ELF-1 (cell line): ENCODE measurements at regions not wholly inside any gene's neighbourhood (a gene's known extent, or its start where the extent isn't known, plus 50 kb on each side); places are given as distances from the start of the nearest gene placed in this dataset.
A peak's percentile ranks its signal among the peaks of the same experiment; 100 is the strongest.

ENCODE experiments used
- DNase-seq: peaks from one replicate; pipeline ENCODE4 v3.0.0-alpha.2; 2016; ENCODE audit warnings: low read depth, low spot score

- DNase-seq, result no peak
Observed at GRCh38 chr3:25041871-25042584, 386.0 kb upstream of the RARB start.

- DNase-seq, result no peak
Observed at GRCh38 chr3:25043177-25043576, 384.9 kb upstream of the RARB start.

- no peak for DNase-seq
Observed at GRCh38 chr3:25043749-25044148, 384.3 kb upstream of the RARB start.

- peak; percentile 36 for DNase-seq
Observed at GRCh38 chr3:25044762-25045710, 383.0 kb upstream of the RARB start.

- DNase-seq, result no peak
Observed at GRCh38 chr3:25046911-25047771, 380.9 kb upstream of the RARB start.

- no peak for DNase-seq
Observed at GRCh38 chr3:25049304-25049703, 378.8 kb upstream of the RARB start.

- no peak for DNase-seq
Observed at GRCh38 chr3:25053360-25053759, 374.7 kb upstream of the RARB start.

GRCh38 chr3:25056036-25056755 lies 371.9 kb upstream of the RARB start:
- no peak for DNase-seq

GRCh38 chr3:25056803-25057351 lies 371.2 kb upstream of the RARB start:
- no peak for DNase-seq

- no peak for DNase-seq
Observed at GRCh38 chr3:25057379-25057778, 370.7 kb upstream of the RARB start.

- no peak for DNase-seq
Observed at GRCh38 chr3:25064681-25065080, 363.4 kb upstream of the RARB start.

GRCh38 chr3:25069970-25070369 lies 358.1 kb upstream of the RARB start:
- no peak for DNase-seq

GRCh38 chr3:25071846-25072245 lies 356.2 kb upstream of the RARB start:
- no peak for DNase-seq

- no peak for DNase-seq
Observed at GRCh38 chr3:25073423-25073822, 354.6 kb upstream of the RARB start.

- DNase-seq, result no peak
Observed at GRCh38 chr3:25074149-25074548, 353.9 kb upstream of the RARB start.

GRCh38 chr3:25080461-25080860 lies 347.6 kb upstream of the RARB start:
- no peak for DNase-seq

- no peak for DNase-seq
Observed at GRCh38 chr3:25084016-25084415, 344.0 kb upstream of the RARB start.

GRCh38 chr3:25086721-25087120 lies 341.3 kb upstream of the RARB start:
- DNase-seq, result no peak

GRCh38 chr3:25088284-25088683 lies 339.8 kb upstream of the RARB start:
- no peak for DNase-seq

GRCh38 chr3:25090698-25091453 lies 337.2 kb upstream of the RARB start:
- no peak for DNase-seq
